C4-2B (cell line): ENCODE measurements at regions not wholly inside any gene's neighbourhood (a gene's known extent, or its start where the extent isn't known, plus 50 kb on each side); places are given as distances from the start of the nearest gene placed in this dataset.

Experiments used
- H3K27ac ChIP-seq: fragments of 450-650 bp; 2 replicates; pipeline ENCODE4 v1.5.1; 2017
- ZFX ChIP-seq: fragments of 450-650 bp; IDR thresholded peaks from 2 replicates; pipeline ENCODE4 v1.6.1; 2017
- TF ChIP-seq, protein P1 (sequence below): fragments of 450-650 bp; conservative IDR thresholded peaks from 2 replicates; pipeline ENCODE4 v1.5.1; 2017; ENCODE audit warnings: mild to moderate bottlenecking

DNA sequence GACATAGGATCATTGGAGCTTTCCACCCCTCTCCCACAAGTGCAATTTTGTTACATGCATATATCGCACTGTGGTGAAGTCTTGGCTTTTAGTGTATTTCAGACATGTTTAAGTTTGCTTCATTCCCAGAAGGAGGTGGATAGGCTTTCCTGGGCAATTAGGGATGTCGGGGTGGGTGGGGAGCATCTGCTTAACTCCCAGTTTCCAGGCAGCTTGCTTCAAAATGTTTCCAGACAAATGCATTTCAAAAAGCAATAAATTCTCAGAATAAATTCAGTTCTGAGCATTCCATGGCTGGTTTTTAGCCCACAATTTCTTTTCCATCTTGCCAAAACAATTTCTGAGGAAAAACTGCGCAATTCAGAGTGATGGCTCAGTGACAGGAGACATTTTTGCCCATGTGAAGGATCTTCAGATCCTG is 227.7 kb upstream of the ZPLD1 start:
- no peak overlapping the region for H3K27ac ChIP-seq
- TF ChIP-seq, protein P1, sequence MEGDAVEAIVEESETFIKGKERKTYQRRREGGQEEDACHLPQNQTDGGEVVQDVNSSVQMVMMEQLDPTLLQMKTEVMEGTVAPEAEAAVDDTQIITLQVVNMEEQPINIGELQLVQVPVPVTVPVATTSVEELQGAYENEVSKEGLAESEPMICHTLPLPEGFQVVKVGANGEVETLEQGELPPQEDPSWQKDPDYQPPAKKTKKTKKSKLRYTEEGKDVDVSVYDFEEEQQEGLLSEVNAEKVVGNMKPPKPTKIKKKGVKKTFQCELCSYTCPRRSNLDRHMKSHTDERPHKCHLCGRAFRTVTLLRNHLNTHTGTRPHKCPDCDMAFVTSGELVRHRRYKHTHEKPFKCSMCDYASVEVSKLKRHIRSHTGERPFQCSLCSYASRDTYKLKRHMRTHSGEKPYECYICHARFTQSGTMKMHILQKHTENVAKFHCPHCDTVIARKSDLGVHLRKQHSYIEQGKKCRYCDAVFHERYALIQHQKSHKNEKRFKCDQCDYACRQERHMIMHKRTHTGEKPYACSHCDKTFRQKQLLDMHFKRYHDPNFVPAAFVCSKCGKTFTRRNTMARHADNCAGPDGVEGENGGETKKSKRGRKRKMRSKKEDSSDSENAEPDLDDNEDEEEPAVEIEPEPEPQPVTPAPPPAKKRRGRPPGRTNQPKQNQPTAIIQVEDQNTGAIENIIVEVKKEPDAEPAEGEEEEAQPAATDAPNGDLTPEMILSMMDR: no peak

DNA sequence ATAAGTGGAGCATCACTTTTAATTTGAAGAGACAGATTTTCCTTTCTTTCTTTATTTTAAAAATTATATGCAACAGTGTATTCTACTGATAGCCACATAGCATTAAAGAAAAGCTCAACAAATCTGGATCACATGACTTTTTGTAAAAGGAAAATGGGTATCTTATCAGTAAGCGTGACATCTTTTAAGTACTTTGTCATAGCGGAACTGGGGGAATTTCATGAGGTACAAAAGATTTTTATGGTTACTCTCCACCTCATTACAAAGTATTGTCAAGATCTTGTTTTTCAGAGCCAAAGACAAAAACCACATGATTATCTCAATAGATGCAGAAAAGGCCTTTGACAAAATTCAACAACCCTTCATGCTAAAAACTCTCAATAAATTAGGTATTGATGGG is 219.6 kb upstream of the ZPLD1 start:
- TF ChIP-seq ZFX: no peak
- TF ChIP-seq, protein P1: no peak

DNA sequence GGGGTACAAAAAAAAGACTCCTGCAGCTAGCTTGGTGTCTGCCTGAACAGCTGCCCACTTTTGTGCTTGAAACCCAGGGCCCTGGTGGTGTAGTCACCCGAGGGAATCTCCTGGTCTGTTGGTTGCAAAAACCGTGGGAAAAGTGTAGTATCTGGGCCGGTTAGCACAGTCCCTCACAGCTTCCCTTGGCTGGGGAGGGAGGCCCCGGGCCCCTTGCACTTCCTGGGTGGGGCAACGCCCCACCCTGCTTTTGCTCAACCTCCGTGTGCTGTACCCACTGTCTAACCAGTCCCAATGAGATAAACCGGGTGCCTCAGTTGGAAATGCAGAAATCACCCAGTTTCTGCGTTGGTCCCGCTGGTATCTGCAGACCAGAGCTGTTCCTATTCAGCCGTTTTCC is 211.7 kb upstream of the ZPLD1 start:
- TF ChIP-seq, protein P1: no peak
- no peak for TF ChIP-seq ZFX

More for the DNA sequence above, 219.6 kb upstream of the ZPLD1 start:
- H3K27ac ChIP-seq: no peak overlapping the region

DNA sequence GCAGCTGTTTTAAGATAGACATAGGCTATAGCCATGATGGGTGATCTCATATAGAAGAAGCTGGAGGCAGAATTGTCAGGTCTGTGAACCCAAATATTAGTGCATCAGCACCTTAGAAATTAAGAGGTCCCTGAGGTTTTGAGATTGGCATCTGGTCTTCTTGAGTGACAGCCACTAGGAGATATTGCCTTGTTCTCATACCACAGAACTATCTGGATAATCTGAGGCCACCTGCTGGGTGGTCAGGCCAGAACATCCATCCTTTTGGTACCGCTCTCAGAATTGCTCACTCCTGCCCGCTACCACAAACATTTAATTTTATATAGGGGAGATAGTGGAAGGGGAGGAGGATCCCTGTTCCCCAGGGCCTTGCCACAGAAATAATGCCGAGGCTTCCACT is 210.6 kb upstream of the ZPLD1 start:
- no peak overlapping the region for H3K27ac ChIP-seq
- no peak for TF ChIP-seq ZFX
- TF ChIP-seq, protein P1: peak; percentile 35

More for the DNA sequence above, 211.7 kb upstream of the ZPLD1 start:
- H3K27ac ChIP-seq: no peak overlapping the region

DNA sequence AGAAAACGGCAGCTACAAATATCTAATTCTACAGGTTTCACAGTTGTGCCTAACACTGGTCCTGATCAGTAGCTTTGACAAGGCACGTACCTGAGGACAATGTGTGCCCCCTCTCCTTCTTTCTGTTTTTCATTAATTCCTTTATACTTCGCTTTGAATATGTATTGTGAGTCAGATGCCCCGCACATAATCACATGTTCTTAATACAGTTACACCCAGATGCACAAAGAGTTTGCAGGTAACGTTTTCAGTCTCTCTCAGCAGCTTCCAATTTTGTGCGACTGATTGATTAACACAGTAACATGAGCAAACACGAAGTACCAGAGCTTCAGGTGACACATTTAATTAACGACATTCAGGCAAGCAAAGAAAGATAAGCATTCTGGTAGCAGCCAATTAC is 209.8 kb upstream of the ZPLD1 start:
- H3K27ac ChIP-seq: no peak overlapping the region
- TF ChIP-seq, protein P1: no peak
- TF ChIP-seq ZFX: no peak

DNA sequence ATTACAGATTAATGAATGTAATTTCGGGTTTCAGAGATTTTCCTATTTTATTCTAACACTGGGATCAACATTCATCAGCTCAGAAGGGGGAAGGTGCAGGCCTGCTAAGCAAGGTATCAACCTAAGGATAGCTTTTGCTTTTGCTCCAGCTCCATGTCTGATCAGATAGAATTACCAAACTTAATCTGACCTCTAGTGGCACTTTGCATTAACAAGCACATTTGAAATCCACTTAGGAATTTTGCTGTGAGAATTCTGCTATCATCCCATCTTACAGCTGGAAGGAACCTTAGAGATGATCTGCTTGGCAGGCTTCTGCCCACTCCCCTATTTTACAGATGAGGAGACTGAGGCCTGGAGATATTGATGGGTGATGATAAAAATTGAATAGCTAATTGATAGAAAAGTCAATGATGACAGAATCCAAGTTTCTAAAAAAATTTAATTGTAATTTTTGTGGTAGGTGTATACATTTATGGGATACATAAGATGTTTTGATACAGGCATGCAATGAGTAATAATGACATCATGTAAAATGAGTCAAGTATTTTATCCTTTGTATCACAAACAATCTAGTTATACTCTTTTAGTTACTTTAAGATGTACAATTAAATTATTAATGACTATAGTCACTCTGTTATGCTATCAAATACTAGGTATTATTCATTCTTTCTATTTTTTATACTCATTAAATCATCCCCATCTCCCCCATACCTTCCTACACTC is 209.2 kb upstream of the ZPLD1 start:
- H3K27ac ChIP-seq: no peak overlapping the region
- TF ChIP-seq, protein P1: peak; percentile 71
- no peak for TF ChIP-seq ZFX

DNA sequence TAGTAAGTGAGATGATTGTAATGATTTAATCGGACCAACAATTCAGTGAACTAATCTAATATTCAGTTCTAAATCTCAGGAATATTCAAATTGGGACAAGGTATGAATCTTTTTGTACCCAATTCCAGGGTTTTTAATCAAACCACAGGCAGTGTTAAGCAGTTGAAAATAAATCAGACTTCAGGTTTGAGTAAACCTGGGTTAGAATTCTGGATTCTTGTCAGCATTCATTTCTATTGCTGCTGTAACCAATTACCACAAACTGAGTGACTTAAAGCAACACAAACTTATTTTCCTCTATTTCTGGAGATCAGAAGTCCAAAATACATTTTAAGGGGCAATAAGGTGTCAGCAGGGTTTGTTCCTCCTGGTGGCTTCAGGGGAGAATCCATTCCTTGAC is 208.4 kb upstream of the ZPLD1 start:
- H3K27ac ChIP-seq: no peak overlapping the region
- TF ChIP-seq, protein P1: no peak
- no peak for TF ChIP-seq ZFX
